ENCODE measurements at regions not wholly inside any gene's neighbourhood (a gene's known extent, or its start where the extent isn't known, plus 50 kb on each side); places are given as distances from the start of the nearest gene placed in this dataset.

GRCh38 chr9:115943431-115944165 is 210.0 kb upstream of the PAPPA start:
- Histone ChIP-seq H3K4me3 (replicated peaks; ENCODE audit: low read depth, low read length) (no peak overlapping the region), H3K36me3 (ENCODE audit: control insufficient read depth, insufficient read depth, low read length) (no peaks in the 10 kb centered on the region), H3K27me3 (replicated peaks; ENCODE audit: control insufficient read depth, insufficient read depth, low read length) (no peaks in the 10 kb centered on the region)
- no peak for TF ChIP-seq CTCF (IDR thresholded peaks at IDR 0.05; ENCODE audit: insufficient read depth, low read length, poor library complexity, severe bottlenecking)
- no peak for DNase-seq (ENCODE audit: extremely low read depth, insufficient read length)

GRCh38 chr9:115944166-115944948 is 209.2 kb upstream of the PAPPA start:
- no peak for DNase-seq (ENCODE audit: extremely low read depth, insufficient read length)
- Histone ChIP-seq H3K27me3 (replicated peaks; ENCODE audit: control insufficient read depth, insufficient read depth, low read length) (no peaks in the 10 kb centered on the region), H3K4me3 (replicated peaks; ENCODE audit: low read depth, low read length) (no peak overlapping the region), H3K36me3 (ENCODE audit: control insufficient read depth, insufficient read depth, low read length) (no peaks in the 10 kb centered on the region)
- no peak for TF ChIP-seq CTCF (IDR thresholded peaks at IDR 0.05; ENCODE audit: insufficient read depth, low read length, poor library complexity, severe bottlenecking)

GRCh38 chr9:115945009-115945431 is 208.6 kb upstream of the PAPPA start:
- Histone ChIP-seq H3K36me3 (ENCODE audit: control insufficient read depth, insufficient read depth, low read length) (no peaks in the 10 kb centered on the region), H3K27me3 (replicated peaks; ENCODE audit: control insufficient read depth, insufficient read depth, low read length) (no peaks in the 10 kb centered on the region), H3K4me3 (replicated peaks; ENCODE audit: low read depth, low read length) (no peak overlapping the region)
- no peak for DNase-seq (ENCODE audit: extremely low read depth, insufficient read length)
- no peak for TF ChIP-seq CTCF (IDR thresholded peaks at IDR 0.05; ENCODE audit: insufficient read depth, low read length, poor library complexity, severe bottlenecking)

- DNase-seq (ENCODE audit: extremely low read depth, insufficient read length): no peak
- no peak for TF ChIP-seq CTCF (IDR thresholded peaks at IDR 0.05; ENCODE audit: insufficient read depth, low read length, poor library complexity, severe bottlenecking)
- H3K4me3 ChIP-seq (replicated peaks; ENCODE audit: low read depth, low read length): no peak overlapping the region
- no peaks in the 10 kb centered on the region for H3K27me3 ChIP-seq (replicated peaks; ENCODE audit: control insufficient read depth, insufficient read depth, low read length)
- H3K36me3 ChIP-seq (ENCODE audit: control insufficient read depth, insufficient read depth, low read length): no peaks in the 10 kb centered on the region
Observed at GRCh38 chr9:115946530-115946929, 207.1 kb upstream of the PAPPA start.

- no peaks in the 10 kb centered on the region for H3K27me3 ChIP-seq (replicated peaks; ENCODE audit: control insufficient read depth, insufficient read depth, low read length)
- no peaks in the 10 kb centered on the region for H3K36me3 ChIP-seq (ENCODE audit: control insufficient read depth, insufficient read depth, low read length)
- no peak for TF ChIP-seq CTCF (IDR thresholded peaks at IDR 0.05; ENCODE audit: insufficient read depth, low read length, poor library complexity, severe bottlenecking)
- no peak for DNase-seq (ENCODE audit: extremely low read depth, insufficient read length)
- H3K4me3 ChIP-seq (replicated peaks; ENCODE audit: low read depth, low read length): no peak overlapping the region
Observed at GRCh38 chr9:115951977-115952376, 201.6 kb upstream of the PAPPA start.

All from GM06990 (cell line).